Skeletal muscle satellite cell (primary cell): ENCODE measurements at regions not wholly inside any gene's neighbourhood (a gene's known extent, or its start where the extent isn't known, plus 50 kb on each side); places are given as distances from the start of the nearest gene placed in this dataset.

Experiments
- H3K27me3 ChIP-seq: 2 replicates; pipeline ENCODE4 v1.7.0; 2013; ENCODE audit warnings: low read length; ENCODE audit not compliant: control insufficient read depth, insufficient read depth
- H3K36me3 ChIP-seq: 2 replicates; pipeline ENCODE4 v1.7.0; 2013; ENCODE audit warnings: mild to moderate bottlenecking, control low read depth, low read length; ENCODE audit not compliant: insufficient read depth
- H3K4me1 ChIP-seq: 2 replicates; pipeline ENCODE4 v1.7.0; 2013; ENCODE audit warnings: low read length; ENCODE audit not compliant: control insufficient read depth, insufficient read depth
- H3K4me2 ChIP-seq: 2 replicates; pipeline ENCODE4 v1.7.0; 2013; ENCODE audit warnings: mild to moderate bottlenecking, low read length
- H3K4me3 ChIP-seq: 2 replicates; pipeline ENCODE4 v1.7.0; 2013; ENCODE audit warnings: low read length
- H3K9ac ChIP-seq: 2 replicates; pipeline ENCODE4 v1.7.0; 2013; ENCODE audit warnings: mild to moderate bottlenecking, low read depth, low read length, moderate library complexity
- H3K9me3 ChIP-seq: replicated peaks from 2 replicates; pipeline ENCODE4 v1.7.0; 2013; ENCODE audit warnings: mild to moderate bottlenecking, control low read depth, low read length

GRCh38 chr11:87438416-87438815, 400.7 kb downstream of the TMEM135 start:
- Histone ChIP-seq H3K9ac (peak overlapping the region; percentile 53), H3K4me3 (no peak overlapping the region), H3K9me3 (no peaks in the 10 kb centered on the region), H3K4me1 (peaks cover 26% of the 10 kb centered on the region), H3K4me2 (no peak overlapping the region), H3K36me3 (no peaks in the 10 kb centered on the region), H3K27me3 (no peaks in the 10 kb centered on the region)

DNA sequence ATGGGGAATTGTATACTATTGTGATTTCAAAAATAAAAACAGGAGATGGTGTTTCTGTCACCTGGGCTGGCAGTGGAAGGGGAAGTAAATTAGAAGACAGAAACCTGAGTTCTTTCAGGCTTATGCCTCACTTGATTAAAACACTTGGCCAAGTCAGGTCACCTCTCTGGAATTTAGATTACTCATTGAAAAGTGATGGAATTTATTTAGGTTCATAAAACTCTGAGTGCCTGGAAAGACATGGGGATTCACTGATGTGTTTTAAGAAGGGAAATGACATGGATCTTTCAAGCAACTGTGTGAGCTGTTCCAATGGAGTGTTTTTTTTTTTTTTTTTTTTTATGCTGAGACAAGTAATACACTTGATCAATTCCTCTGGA, 400.1 kb downstream of the TMEM135 start:
- H3K4me2 ChIP-seq, result no peak overlapping the region
- H3K4me3 ChIP-seq, result no peak overlapping the region
- peak overlapping the region; percentile 53 for H3K9ac ChIP-seq
- H3K27me3 ChIP-seq, result no peaks in the 10 kb centered on the region
- H3K36me3 ChIP-seq, result no peaks in the 10 kb centered on the region
- no peaks in the 10 kb centered on the region for H3K9me3 ChIP-seq
- H3K4me1 ChIP-seq, result peaks cover 26% of the 10 kb centered on the region

DNA sequence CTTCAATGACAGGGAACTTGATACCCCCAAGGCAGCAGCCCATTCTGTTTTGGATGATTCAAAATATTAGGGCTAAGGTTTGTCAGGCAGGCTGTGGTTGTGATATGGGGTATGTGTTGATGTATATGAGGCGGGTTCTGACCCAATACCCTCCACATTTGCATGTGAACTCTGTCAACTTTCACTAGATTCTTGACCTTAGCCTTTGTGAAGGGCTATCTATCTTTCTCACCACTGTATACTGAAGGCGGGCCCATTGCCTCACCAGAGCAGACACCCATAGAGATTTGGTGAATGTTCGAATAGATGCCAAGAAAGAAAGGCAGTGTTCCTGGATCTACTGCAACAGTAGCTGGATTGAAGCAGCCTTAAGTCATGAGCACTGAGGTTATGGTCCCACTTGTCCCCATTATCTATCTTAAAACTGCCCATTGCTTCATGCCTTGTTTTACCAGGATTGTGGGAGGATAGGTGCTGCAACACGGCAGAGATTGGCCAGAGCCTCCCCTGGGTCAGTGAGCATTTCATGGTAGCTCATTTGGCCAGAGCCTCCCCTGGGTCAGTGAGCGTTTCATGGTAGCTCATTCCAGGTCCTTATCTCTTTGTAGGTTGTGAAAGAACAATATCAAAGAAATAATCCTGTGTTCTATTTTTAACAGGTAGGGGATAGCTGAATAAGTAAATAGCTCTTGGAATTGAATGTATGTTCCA, 399.6 kb downstream of the TMEM135 start:
- H3K4me3 ChIP-seq, result no peak overlapping the region
- peaks cover 30% of the 10 kb centered on the region for H3K4me1 ChIP-seq
- H3K9me3 ChIP-seq, result no peaks in the 10 kb centered on the region
- H3K4me2 ChIP-seq, result no peak overlapping the region
- no peak overlapping the region for H3K9ac ChIP-seq
- H3K27me3 ChIP-seq, result no peaks in the 10 kb centered on the region
- H3K36me3 ChIP-seq, result no peaks in the 10 kb centered on the region

DNA sequence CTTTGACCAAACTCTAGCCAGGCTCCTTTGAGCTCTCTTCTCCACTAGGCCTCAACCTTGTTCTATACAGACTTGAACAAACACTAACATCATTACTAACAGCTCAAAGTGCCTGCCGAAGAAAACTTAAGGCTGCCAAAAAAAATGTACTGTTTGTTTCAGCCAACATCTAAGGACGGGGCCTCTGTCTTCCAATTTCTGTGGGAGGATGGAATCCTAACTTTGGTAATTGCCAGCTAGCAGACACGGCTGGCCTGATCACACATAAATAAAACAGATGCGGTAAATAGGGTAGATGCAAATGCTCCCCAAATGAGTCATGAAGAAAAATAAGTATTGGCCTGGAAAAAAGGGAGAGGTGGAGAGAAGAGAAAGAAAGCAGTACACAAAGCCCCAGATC, 394.3 kb downstream of the TMEM135 start:
- Histone ChIP-seq H3K36me3 (no peaks in the 10 kb centered on the region), H3K9ac (no peak overlapping the region), H3K9me3 (no peaks in the 10 kb centered on the region), H3K27me3 (no peaks in the 10 kb centered on the region), H3K4me1 (peaks cover 29% of the 10 kb centered on the region), H3K4me3 (no peak overlapping the region), H3K4me2 (no peak overlapping the region)

GRCh38 chr11:87431392-87431791, 393.7 kb downstream of the TMEM135 start:
- peaks cover 33% of the 10 kb centered on the region for H3K4me1 ChIP-seq
- H3K4me2 ChIP-seq, result no peak overlapping the region
- H3K9ac ChIP-seq, result no peak overlapping the region
- H3K4me3 ChIP-seq, result no peak overlapping the region
- no peaks in the 10 kb centered on the region for H3K27me3 ChIP-seq
- H3K9me3 ChIP-seq, result no peaks in the 10 kb centered on the region
- H3K36me3 ChIP-seq, result no peaks in the 10 kb centered on the region

GRCh38 chr11:87430821-87431220, 393.1 kb downstream of the TMEM135 start:
- Histone ChIP-seq H3K36me3 (no peaks in the 10 kb centered on the region), H3K4me2 (no peak overlapping the region), H3K4me3 (no peak overlapping the region), H3K9ac (no peak overlapping the region), H3K27me3 (no peaks in the 10 kb centered on the region), H3K9me3 (no peaks in the 10 kb centered on the region), H3K4me1 (peaks cover 38% of the 10 kb centered on the region)

GRCh38 chr11:87429996-87430395, 392.3 kb downstream of the TMEM135 start:
- H3K27me3 ChIP-seq, result no peaks in the 10 kb centered on the region

DNA sequence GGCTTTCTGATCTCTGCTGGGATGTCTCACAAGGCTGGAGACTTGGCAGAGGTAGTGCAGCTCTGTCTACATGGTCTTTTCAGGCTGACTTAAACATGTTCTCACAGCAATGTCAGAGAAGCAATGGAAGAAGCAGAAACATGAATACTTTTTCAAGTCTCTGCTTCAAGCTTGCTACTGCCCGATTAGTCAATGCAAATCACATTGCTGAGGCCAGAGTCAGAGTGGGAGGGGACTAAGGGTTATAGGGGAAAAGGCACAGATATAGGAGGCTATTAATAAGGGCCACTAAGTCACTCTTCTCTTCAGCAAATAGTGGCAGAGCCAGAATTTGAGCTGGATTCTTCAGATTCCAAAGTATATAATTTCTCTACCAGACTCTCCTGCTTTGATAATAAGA, 390.5 kb downstream of the TMEM135 start:
- peaks cover 51% of the 10 kb centered on the region for H3K4me1 ChIP-seq
- H3K36me3 ChIP-seq, result no peaks in the 10 kb centered on the region
- H3K9me3 ChIP-seq, result no peaks in the 10 kb centered on the region

More at GRCh38 chr11:87429996-87430395, 392.3 kb downstream of the TMEM135 start:
- Histone ChIP-seq H3K4me3 (no peak overlapping the region), H3K9me3 (no peaks in the 10 kb centered on the region), H3K4me1 (peaks cover 46% of the 10 kb centered on the region), H3K9ac (no peak overlapping the region), H3K4me2 (no peak overlapping the region), H3K36me3 (no peaks in the 10 kb centered on the region)

GRCh38 chr11:87425943-87426342, 388.2 kb downstream of the TMEM135 start:
- H3K36me3 ChIP-seq, result no peaks in the 10 kb centered on the region
- H3K4me1 ChIP-seq, result peaks cover 36% of the 10 kb centered on the region
- no peaks in the 10 kb centered on the region for H3K9me3 ChIP-seq
- H3K4me2 ChIP-seq, result no peak overlapping the region
- peak overlapping the region; percentile 52 for H3K9ac ChIP-seq
- H3K27me3 ChIP-seq, result no peaks in the 10 kb centered on the region
- H3K4me3 ChIP-seq, result no peak overlapping the region

More for the DNA sequence above, 390.5 kb downstream of the TMEM135 start:
- no peak overlapping the region for H3K4me3 ChIP-seq
- peak overlapping the region; percentile 34 for H3K4me2 ChIP-seq
- H3K9ac ChIP-seq, result peak overlapping the region; percentile 28
- H3K27me3 ChIP-seq, result no peaks in the 10 kb centered on the region

GRCh38 chr11:87425391-87425790, 387.7 kb downstream of the TMEM135 start:
- no peak overlapping the region for H3K4me2 ChIP-seq
- H3K4me1 ChIP-seq, result peaks cover 31% of the 10 kb centered on the region
- H3K9ac ChIP-seq, result peak overlapping the region; percentile 52
- no peak overlapping the region for H3K4me3 ChIP-seq
- H3K27me3 ChIP-seq, result no peaks in the 10 kb centered on the region
- H3K9me3 ChIP-seq, result no peaks in the 10 kb centered on the region
- no peaks in the 10 kb centered on the region for H3K36me3 ChIP-seq

- Histone ChIP-seq H3K4me2 (no peak overlapping the region), H3K36me3 (no peaks in the 10 kb centered on the region), H3K27me3 (no peaks in the 10 kb centered on the region), H3K9ac (no peak overlapping the region), H3K9me3 (no peaks in the 10 kb centered on the region), H3K4me1 (peaks cover 27% of the 10 kb centered on the region), H3K4me3 (no peak overlapping the region)
These were observed 385.4 kb downstream of the TMEM135 start for GRCh38 chr11:87423161-87423560.

GRCh38 chr11:87422566-87422965, 384.8 kb downstream of the TMEM135 start:
- no peak overlapping the region for H3K4me2 ChIP-seq
- peaks cover 22% of the 10 kb centered on the region for H3K4me1 ChIP-seq
- H3K27me3 ChIP-seq, result no peaks in the 10 kb centered on the region
- H3K9ac ChIP-seq, result no peak overlapping the region
- no peak overlapping the region for H3K4me3 ChIP-seq
- H3K36me3 ChIP-seq, result no peaks in the 10 kb centered on the region
- H3K9me3 ChIP-seq, result no peaks in the 10 kb centered on the region
